Hepatocyte (in vitro differentiated cells): ENCODE measurements at regions not wholly inside any gene's neighbourhood (a gene's known extent, or its start where the extent isn't known, plus 50 kb on each side); places are given as distances from the start of the nearest gene placed in this dataset.

Experiments
- EZH2 ChIP-seq: fragments of 200-600 bp; sonication (generic); IDR thresholded peaks from 2 replicates; pipeline ENCODE4 v1.6.1; 2016; ENCODE audit warnings: antibody characterized with exemption, mild to moderate bottlenecking, borderline replicate concordance
- EZH2phosphoT487 ChIP-seq: fragments of 200-600 bp; sonication (generic); IDR thresholded peaks from one replicate; pipeline ENCODE4 v1.6.1; 2018; ENCODE audit warnings: antibody characterized with exemption, mild to moderate bottlenecking, low read depth, moderate library complexity; ENCODE audit not compliant: unreplicated experiment, severe bottlenecking
- TF ChIP-seq, protein P1 (sequence below): fragments of 200-600 bp; sonication (generic); IDR thresholded peaks from 2 replicates; pipeline ENCODE4 v1.5.1; 2016; ENCODE audit warnings: antibody characterized with exemption, mild to moderate bottlenecking; ENCODE audit not compliant: poor library complexity

DNA sequence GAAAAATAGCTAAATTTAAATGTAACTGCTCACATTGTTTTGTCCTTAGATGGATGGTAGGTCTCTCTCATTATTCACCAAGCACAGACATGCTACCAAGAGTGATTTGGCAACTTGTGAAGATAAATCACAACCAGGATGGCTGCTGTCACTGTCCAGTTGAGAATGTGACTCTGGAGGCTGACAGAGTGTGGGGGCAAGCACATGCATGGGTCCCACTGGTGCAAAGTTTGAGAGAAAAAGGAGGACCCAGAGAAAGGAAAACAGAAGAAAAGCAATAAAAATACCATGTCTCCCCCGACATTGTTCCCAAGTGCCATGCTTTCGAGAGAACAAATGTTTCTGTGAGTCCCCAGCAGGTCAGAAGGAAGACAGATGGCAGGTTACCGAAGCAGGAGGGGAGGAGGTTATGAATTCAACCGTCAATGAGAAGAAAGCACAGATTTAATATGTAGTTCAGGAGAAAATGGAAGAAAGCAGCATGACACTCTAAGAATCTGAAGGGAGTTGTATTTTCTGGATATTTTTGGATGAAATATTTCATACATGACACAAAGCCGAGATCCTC is 73.0 kb upstream of the TSHZ2 start:
- TF ChIP-seq, protein P1, sequence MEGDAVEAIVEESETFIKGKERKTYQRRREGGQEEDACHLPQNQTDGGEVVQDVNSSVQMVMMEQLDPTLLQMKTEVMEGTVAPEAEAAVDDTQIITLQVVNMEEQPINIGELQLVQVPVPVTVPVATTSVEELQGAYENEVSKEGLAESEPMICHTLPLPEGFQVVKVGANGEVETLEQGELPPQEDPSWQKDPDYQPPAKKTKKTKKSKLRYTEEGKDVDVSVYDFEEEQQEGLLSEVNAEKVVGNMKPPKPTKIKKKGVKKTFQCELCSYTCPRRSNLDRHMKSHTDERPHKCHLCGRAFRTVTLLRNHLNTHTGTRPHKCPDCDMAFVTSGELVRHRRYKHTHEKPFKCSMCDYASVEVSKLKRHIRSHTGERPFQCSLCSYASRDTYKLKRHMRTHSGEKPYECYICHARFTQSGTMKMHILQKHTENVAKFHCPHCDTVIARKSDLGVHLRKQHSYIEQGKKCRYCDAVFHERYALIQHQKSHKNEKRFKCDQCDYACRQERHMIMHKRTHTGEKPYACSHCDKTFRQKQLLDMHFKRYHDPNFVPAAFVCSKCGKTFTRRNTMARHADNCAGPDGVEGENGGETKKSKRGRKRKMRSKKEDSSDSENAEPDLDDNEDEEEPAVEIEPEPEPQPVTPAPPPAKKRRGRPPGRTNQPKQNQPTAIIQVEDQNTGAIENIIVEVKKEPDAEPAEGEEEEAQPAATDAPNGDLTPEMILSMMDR: no peak
- TF ChIP-seq EZH2 (no peak), EZH2phosphoT487 (no peak)
